ENCODE measurements at regions not wholly inside any gene's neighbourhood (a gene's known extent, or its start where the extent isn't known, plus 50 kb on each side); places are given as distances from the start of the nearest gene placed in this dataset.

GRCh38 chr16:55380485-55380884, 56.5 kb downstream of the IRX6 start:
- TF ChIP-seq CTCF (IDR thresholded peaks at IDR 0.05; ENCODE audit: control extremely low read depth, extremely low read depth, low read depth, missing control alignments) = no peak
- DNase-seq (ENCODE audit: extremely low spot score) = no peak
- CTCF ChIA-PET = interaction anchor here (0.9 to 1.5 kb wide), 2 partner anchors 10 to 84 kb away, joined by 3 read pairs; no protein-coding TSS in a partner anchor
- POLR2A ChIA-PET = no interaction called here

GRCh38 chr16:55384288-55385247, 60.6 kb downstream of the IRX6 start:
- no peak for TF ChIP-seq CTCF (IDR thresholded peaks at IDR 0.05; ENCODE audit: control extremely low read depth, extremely low read depth, low read depth, missing control alignments)
- CTCF ChIA-PET = interaction anchor here (1.2 to 1.4 kb wide), 2 partner anchors 11 to 80 kb away, joined by 3 read pairs; no protein-coding TSS in a partner anchor
- POLR2A ChIA-PET = no interaction called here
- DNase-seq (ENCODE audit: extremely low spot score) = no peak

GRCh38 chr16:55385359-55385758, 61.4 kb downstream of the IRX6 start:
- ChIA-PET POLR2A (no interaction called here), CTCF (interaction anchor here (1.4 kb wide), 1 partner anchor 12 kb away, joined by 3 read pairs; no protein-coding TSS in a partner anchor)
- no peak for TF ChIP-seq CTCF (IDR thresholded peaks at IDR 0.05; ENCODE audit: control extremely low read depth, extremely low read depth, low read depth, missing control alignments)
- no peak for DNase-seq (ENCODE audit: extremely low spot score)

- no peak for TF ChIP-seq CTCF (IDR thresholded peaks at IDR 0.05; ENCODE audit: control extremely low read depth, extremely low read depth, low read depth, missing control alignments)
- CTCF ChIA-PET = no interaction called here
- POLR2A ChIA-PET = no interaction called here
- no peak for DNase-seq (ENCODE audit: extremely low spot score)
Observed at GRCh38 chr16:55386534-55387296, 62.7 kb downstream of the IRX6 start.

GRCh38 chr16:55388131-55388862, 64.3 kb downstream of the IRX6 start:
- no peak for TF ChIP-seq CTCF (IDR thresholded peaks at IDR 0.05; ENCODE audit: control extremely low read depth, extremely low read depth, low read depth, missing control alignments)
- CTCF ChIA-PET = interaction anchor here (1.0 kb wide), 1 partner anchor 11 kb away, joined by 3 read pairs; no protein-coding TSS in a partner anchor
- no peak for DNase-seq (ENCODE audit: extremely low spot score)
- POLR2A ChIA-PET = no interaction called here

All from GM10248 (cell line).